ENCODE measurements at regions not wholly inside any gene's neighbourhood (a gene's known extent, or its start where the extent isn't known, plus 50 kb on each side); places are given as distances from the start of the nearest gene placed in this dataset.

DNA sequence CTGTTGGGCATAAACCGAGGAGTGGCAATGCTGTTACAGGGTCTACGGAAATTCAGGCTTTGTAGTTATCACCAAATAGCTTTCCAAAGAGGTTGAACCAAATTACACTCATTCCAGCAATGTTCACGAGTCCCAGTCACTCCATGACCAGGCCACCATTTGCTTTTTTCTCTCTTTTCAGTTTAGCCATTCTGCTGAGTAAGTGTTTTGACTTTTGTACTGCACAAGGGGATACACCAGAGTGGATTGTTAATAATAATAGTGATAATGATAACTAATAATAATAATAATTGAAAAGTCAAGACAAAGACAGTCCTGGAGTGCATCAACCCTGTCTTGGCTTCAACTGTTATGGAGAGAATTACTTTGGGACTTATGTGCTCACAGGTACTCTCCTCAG is 343.5 kb downstream of the AACS start:
- no peaks in the 10 kb centered on the region for H3K36me3 ChIP-seq (ENCODE audit: low read length)
- no peak for TF ChIP-seq EZH2phosphoT487 (conservative IDR thresholded peaks at IDR 0.05; ENCODE audit: low read length)
- TF ChIP-seq, protein P1, sequence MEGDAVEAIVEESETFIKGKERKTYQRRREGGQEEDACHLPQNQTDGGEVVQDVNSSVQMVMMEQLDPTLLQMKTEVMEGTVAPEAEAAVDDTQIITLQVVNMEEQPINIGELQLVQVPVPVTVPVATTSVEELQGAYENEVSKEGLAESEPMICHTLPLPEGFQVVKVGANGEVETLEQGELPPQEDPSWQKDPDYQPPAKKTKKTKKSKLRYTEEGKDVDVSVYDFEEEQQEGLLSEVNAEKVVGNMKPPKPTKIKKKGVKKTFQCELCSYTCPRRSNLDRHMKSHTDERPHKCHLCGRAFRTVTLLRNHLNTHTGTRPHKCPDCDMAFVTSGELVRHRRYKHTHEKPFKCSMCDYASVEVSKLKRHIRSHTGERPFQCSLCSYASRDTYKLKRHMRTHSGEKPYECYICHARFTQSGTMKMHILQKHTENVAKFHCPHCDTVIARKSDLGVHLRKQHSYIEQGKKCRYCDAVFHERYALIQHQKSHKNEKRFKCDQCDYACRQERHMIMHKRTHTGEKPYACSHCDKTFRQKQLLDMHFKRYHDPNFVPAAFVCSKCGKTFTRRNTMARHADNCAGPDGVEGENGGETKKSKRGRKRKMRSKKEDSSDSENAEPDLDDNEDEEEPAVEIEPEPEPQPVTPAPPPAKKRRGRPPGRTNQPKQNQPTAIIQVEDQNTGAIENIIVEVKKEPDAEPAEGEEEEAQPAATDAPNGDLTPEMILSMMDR (IDR thresholded peaks at IDR 0.05; ENCODE audit: insufficient read depth, low read length, poor library complexity, severe bottlenecking): no peak
- H3K4me2 ChIP-seq (ENCODE audit: low read depth, low read length, poor library complexity, severe bottlenecking): no peak overlapping the region
- no peak overlapping the region for H2AFZ ChIP-seq (ENCODE audit: low read depth, low read length, severe bottlenecking)
- H3K9ac ChIP-seq (ENCODE audit: low read length): no peak overlapping the region
- H3K4me3 ChIP-seq (ENCODE audit: insufficient read depth, low read length, poor library complexity, severe bottlenecking): no peak overlapping the region
- H3K79me2 ChIP-seq (ENCODE audit: insufficient read depth, low read length): no peaks in the 10 kb centered on the region
- H3F3A ChIP-seq (ENCODE audit: insufficient read depth): 0 out of 2 replicates have a peak, but pooled peaks cover 8% of the 10 kb centered on the region
- 0 out of 2 replicates have a peak, but pooled peaks cover 6% of the 10 kb centered on the region for H3K9me3 ChIP-seq (ENCODE audit: insufficient read depth, low read length)
- H3K27me3 ChIP-seq (ENCODE audit: low read length): no peaks in the 10 kb centered on the region
- H3K27ac ChIP-seq (ENCODE audit: low read depth, low read length): no peak overlapping the region; the same call in 1 of the 2 replicates
- no peaks in the 10 kb centered on the region for H3K9me2 ChIP-seq (replicated peaks; ENCODE audit: insufficient read depth, low read length)
- H4K20me1 ChIP-seq (ENCODE audit: low read depth, low read length): no peaks in the 10 kb centered on the region

DNA sequence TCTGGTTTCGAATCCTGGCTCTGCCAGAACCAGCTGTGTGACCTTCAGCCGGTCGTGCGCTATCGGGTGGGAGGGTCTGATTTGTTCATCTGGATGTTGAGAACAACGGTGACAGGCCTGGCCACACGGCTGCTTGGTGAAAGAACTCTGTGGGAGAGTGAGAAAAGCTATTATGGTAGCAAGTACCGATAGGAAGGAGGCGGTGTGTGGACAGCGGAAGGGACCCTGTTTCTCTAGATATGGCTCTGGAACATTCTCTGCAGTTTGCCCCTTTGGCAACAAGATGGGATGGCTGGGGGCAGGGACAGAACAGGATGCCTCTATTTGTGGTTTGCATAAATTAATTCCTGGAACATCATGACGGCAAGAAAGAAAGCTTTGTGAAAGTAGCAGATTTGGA is 347.3 kb downstream of the AACS start:
- H3K36me3 ChIP-seq (ENCODE audit: low read length): no peaks in the 10 kb centered on the region
- no peak overlapping the region for H3K27ac ChIP-seq (ENCODE audit: low read depth, low read length)
- no peaks in the 10 kb centered on the region for H4K20me1 ChIP-seq (ENCODE audit: low read depth, low read length)
- H3F3A ChIP-seq (ENCODE audit: insufficient read depth): 0 out of 2 replicates have a peak, but pooled peaks cover 4% of the 10 kb centered on the region
- H3K9me3 ChIP-seq (ENCODE audit: insufficient read depth, low read length): peaks cover 9% of the 10 kb centered on the region; the same call in 1 of the 2 replicates
- H3K79me2 ChIP-seq (ENCODE audit: insufficient read depth, low read length): no peaks in the 10 kb centered on the region
- H3K4me2 ChIP-seq (ENCODE audit: low read depth, low read length, poor library complexity, severe bottlenecking): no peak overlapping the region
- no peaks in the 10 kb centered on the region for H3K27me3 ChIP-seq (ENCODE audit: low read length)
- H3K4me3 ChIP-seq (ENCODE audit: insufficient read depth, low read length, poor library complexity, severe bottlenecking): no peak overlapping the region
- H2AFZ ChIP-seq (ENCODE audit: low read depth, low read length, severe bottlenecking): no peak overlapping the region
- no peak overlapping the region for H3K9ac ChIP-seq (ENCODE audit: low read length)
- TF ChIP-seq, protein P1 (IDR thresholded peaks at IDR 0.05; ENCODE audit: insufficient read depth, low read length, poor library complexity, severe bottlenecking): no peak
- no peak for TF ChIP-seq EZH2phosphoT487 (conservative IDR thresholded peaks at IDR 0.05; ENCODE audit: low read length)
- H3K9me2 ChIP-seq (replicated peaks; ENCODE audit: insufficient read depth, low read length): no peaks in the 10 kb centered on the region

DNA sequence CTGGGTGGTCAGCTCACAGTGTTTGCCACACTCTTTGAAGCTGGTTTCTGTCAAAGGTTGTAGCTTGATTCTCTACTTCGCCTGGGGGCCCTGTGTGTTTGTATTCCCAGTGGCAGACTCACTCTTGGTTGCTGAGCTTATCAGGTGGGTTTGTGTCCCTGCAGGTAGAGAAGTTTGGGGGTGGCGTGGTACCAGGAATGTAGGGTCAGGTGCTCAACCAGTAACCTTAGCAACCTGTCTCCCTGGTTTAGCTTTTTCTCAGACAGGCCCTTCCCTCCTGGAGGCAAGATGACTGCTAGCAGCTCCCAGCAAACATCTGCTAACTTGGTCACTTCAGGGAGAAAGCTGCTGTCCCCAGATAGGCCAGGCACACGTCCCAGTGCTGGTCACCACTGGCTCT is 352.2 kb downstream of the AACS start:
- Histone ChIP-seq H3K27me3 (ENCODE audit: low read length) (no peaks in the 10 kb centered on the region), H2AFZ (ENCODE audit: low read depth, low read length, severe bottlenecking) (no peak overlapping the region), H4K20me1 (ENCODE audit: low read depth, low read length) (no peaks in the 10 kb centered on the region), H3K36me3 (ENCODE audit: low read length) (peaks cover 5% of the 10 kb centered on the region; the same call in 1 of the 2 replicates), H3K4me2 (ENCODE audit: low read depth, low read length, poor library complexity, severe bottlenecking) (no peak overlapping the region), H3K27ac (ENCODE audit: low read depth, low read length) (peak overlapping the region; percentile 96), H3F3A (ENCODE audit: insufficient read depth) (peaks cover 16% of the 10 kb centered on the region), H3K79me2 (ENCODE audit: insufficient read depth, low read length) (no peaks in the 10 kb centered on the region), H3K9me2 (replicated peaks; ENCODE audit: insufficient read depth, low read length) (no peaks in the 10 kb centered on the region), H3K9me3 (ENCODE audit: insufficient read depth, low read length) (peaks cover 29% of the 10 kb centered on the region; the same call in 1 of the 2 replicates), H3K9ac (ENCODE audit: low read length) (no peak overlapping the region), H3K4me3 (ENCODE audit: insufficient read depth, low read length, poor library complexity, severe bottlenecking) (no peak overlapping the region)
- no peak for TF ChIP-seq EZH2phosphoT487 (conservative IDR thresholded peaks at IDR 0.05; ENCODE audit: low read length)
- TF ChIP-seq, protein P1 (IDR thresholded peaks at IDR 0.05; ENCODE audit: insufficient read depth, low read length, poor library complexity, severe bottlenecking): no peak
